ENCODE measurements at regions not wholly inside any gene's neighbourhood (a gene's known extent, or its start where the extent isn't known, plus 50 kb on each side); places are given as distances from the start of the nearest gene placed in this dataset.

DNA sequence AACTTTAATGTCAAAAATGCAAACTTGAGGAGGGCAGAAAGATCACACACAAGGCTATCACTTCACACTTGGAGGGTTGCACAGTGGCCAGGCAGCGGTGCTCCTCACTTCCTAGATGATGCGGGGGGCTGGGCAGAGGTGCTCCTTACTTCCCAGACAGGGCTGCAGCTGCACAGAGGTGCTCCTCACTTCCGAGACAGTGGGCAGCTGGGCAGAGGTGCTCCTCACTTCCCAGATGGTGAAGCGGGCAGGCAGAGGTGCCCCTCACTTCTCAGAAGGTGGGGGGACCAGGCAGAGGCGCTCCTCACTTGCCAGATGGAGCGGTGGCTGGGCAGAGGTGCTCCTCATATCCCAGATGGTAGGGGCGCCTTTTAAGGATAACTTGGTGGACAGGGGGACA is 423.2 kb upstream of the RORB start:
- Histone ChIP-seq H3K9me1 (ENCODE audit: insufficient read depth, low read length) (no peaks in the 10 kb centered on the region), H2AK9ac (replicated peaks; ENCODE audit: low read depth, low read length, poor library complexity) (no peak overlapping the region), H2BK15ac (ENCODE audit: low read depth, low read length) (no peak overlapping the region), H4K5ac (ENCODE audit: low read depth, low read length) (no peak overlapping the region), H4K20me1 (ENCODE audit: insufficient read depth, low read length) (no peaks in the 10 kb centered on the region), H3K79me1 (ENCODE audit: low read depth in 1 of 2, low read length in 2 of 2) (no peaks in the 10 kb centered on the region), H3K9ac (ENCODE audit: low read depth, low read length) (no peak overlapping the region), H3K4me3 (ENCODE audit: insufficient read depth, low read depth, low read length) (no peak overlapping the region), H3K27me3 (ENCODE audit: control insufficient read depth, insufficient read depth, low read length) (no peaks in the 10 kb centered on the region), H3K56ac (ENCODE audit: extremely low read depth, insufficient read depth, low read length) (no peak overlapping the region), H3K9me3 (ENCODE audit: control insufficient read depth, insufficient read depth, low read length) (peaks cover 8% of the 10 kb centered on the region), H2BK120ac (ENCODE audit: low read depth, low read length) (no peak overlapping the region), H3K4me1 (ENCODE audit: control insufficient read depth, insufficient read depth, low read length) (no peaks in the 10 kb centered on the region), H3K36me3 (ENCODE audit: control insufficient read depth, insufficient read depth, low read length) (no peaks in the 10 kb centered on the region), H2BK5ac (ENCODE audit: low read depth, low read length, poor library complexity, severe bottlenecking) (no peak overlapping the region), H3K27ac (ENCODE audit: insufficient read depth, low read length) (no peak overlapping the region), H2AK5ac (ENCODE audit: low read depth, low read length) (no peak overlapping the region), H3K18ac (ENCODE audit: low read depth, low read length) (no peak overlapping the region), H3K4ac (ENCODE audit: low read depth, low read length) (no peak overlapping the region), H3K14ac (replicated peaks; ENCODE audit: low read depth, low read length) (no peak overlapping the region), H2BK20ac (ENCODE audit: low read depth, low read length) (no peak overlapping the region), H2AFZ (replicated peaks; ENCODE audit: low read length, poor library complexity) (no peak overlapping the region), H4K8ac (ENCODE audit: low read depth in 2 of 2, low read length in 2 of 2) (no peak overlapping the region), H3K4me2 (ENCODE audit: low read depth, low read length) (no peak overlapping the region), H4K91ac (ENCODE audit: insufficient read depth, low read depth, low read length) (no peak overlapping the region), H3K23ac (ENCODE audit: low read depth, low read length) (no peak overlapping the region)
- no peak for ATAC-seq (ENCODE audit: low read depth)
- TF ChIP-seq, protein P1, sequence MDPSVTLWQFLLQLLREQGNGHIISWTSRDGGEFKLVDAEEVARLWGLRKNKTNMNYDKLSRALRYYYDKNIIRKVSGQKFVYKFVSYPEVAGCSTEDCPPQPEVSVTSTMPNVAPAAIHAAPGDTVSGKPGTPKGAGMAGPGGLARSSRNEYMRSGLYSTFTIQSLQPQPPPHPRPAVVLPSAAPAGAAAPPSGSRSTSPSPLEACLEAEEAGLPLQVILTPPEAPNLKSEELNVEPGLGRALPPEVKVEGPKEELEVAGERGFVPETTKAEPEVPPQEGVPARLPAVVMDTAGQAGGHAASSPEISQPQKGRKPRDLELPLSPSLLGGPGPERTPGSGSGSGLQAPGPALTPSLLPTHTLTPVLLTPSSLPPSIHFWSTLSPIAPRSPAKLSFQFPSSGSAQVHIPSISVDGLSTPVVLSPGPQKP (IDR thresholded peaks at IDR 0.05; ENCODE audit: borderline replicate concordance, low read depth, low read length) = no peak
- TF ChIP-seq CEBPB (IDR thresholded peaks at IDR 0.05; ENCODE audit: low read depth, low read length) (no peak), RFX5 (IDR thresholded peaks at IDR 0.05; ENCODE audit: low read depth, low read length) (no peak), RCOR1 (IDR thresholded peaks at IDR 0.05; ENCODE audit: insufficient replicate concordance, low read length) (no peak)
- dilution Hi-C loops (cut with HindIII; ENCODE audit: low sequenced_read_pairs, unreplicated experiment) (no loop called here), in situ Hi-C loops (cut with MboI; ENCODE audit: low sequenced_read_pairs) (no loop called here), intact Hi-C loops (cut with micrococcal nuclease) (no loop called here)
- CTCF ChIA-PET = no interaction called here
- BruUV-seq (replicated peaks) = no TSS peak
- POLR2A ChIA-PET (ENCODE audit: unreplicated experiment) = no interaction called here
- WGBS, 2 experiments (ENCODE audit: extremely low coverage in 2 of 2, insufficient read length in 1 of 2) = 100% methylated on average over 1 of the region's 7 CpGs; no CpG with 5 or more reads in 1 of the 2 experiments
- DNase-seq = no peak

Data from IMR-90 (cell line).